ENCODE measurements at regions not wholly inside any gene's neighbourhood (a gene's known extent, or its start where the extent isn't known, plus 50 kb on each side); places are given as distances from the start of the nearest gene placed in this dataset.

DNA sequence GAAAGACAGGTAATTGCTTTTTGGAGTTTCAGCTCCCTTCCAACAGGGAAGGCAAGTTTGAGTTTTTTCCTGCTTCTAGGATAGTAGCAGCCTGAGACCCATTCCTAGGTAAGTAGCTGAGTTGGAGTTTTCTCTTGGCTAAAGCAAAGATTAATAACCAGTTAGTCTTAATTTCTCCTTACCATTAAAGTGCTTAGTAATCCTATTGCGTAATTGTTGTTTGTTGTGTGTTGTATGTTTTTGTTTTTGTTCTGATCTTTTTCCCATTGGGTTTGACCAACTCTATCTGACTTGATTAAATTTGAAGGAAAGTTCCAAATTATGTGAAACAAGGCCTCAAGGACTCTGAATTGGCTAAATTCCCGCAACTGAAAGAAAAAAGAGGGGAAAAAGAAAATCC, 83.5 kb downstream of the TBX22 start:
- DNase-seq = no peak
- no peak overlapping the region for H3K27ac ChIP-seq (ENCODE audit: low read depth in 1 of 2, low read length in 2 of 2)
- no peak overlapping the region for H3K4me3 ChIP-seq (ENCODE audit: low read length in 2 of 2)
- no peaks in the 10 kb centered on the region for H3K27me3 ChIP-seq (ENCODE audit: control insufficient read depth in 1 of 2, insufficient read depth in 2 of 2, low read length in 1 of 2)
- ATAC-seq (ENCODE audit: low FRiP score) = no peak
- H3K9me3 ChIP-seq (ENCODE audit: control insufficient read depth, low read length) = no peaks in the 10 kb centered on the region
- WGBS, 2 donors = 88 to 94% methylated on average over 2 of the region's 2 CpGs
- no peaks in the 10 kb centered on the region for H3K36me3 ChIP-seq (ENCODE audit: control insufficient read depth in 1 of 2, insufficient read depth in 2 of 2, low read length in 1 of 2)
- intact Hi-C loops (cut with DNase I) = no loop called here
- H3K4me1 ChIP-seq (ENCODE audit: control insufficient read depth in 1 of 2, insufficient read depth in 2 of 2, low read length in 2 of 2) = no peaks in the 10 kb centered on the region

DNA sequence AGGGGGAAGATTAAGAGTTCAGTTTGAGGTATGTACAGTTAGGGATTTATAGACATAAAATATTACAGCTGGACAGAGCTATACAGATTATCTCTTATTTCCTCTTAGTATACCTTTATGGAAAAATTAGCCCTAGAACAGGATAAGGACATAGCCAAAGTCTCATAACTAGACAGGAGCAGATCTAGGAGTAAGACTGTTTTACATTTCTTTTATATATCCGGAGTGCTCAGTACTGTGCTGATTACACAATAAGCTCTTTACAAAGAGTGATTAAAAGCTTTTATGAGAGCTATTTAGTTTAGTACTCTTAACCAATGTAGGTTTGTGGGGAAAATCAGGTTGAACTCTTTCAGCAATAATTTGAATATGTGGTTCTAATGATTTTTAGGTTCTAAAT, 105.8 kb downstream of the TBX22 start:
- no peak overlapping the region for H3K27ac ChIP-seq (ENCODE audit: low read depth in 1 of 2, low read length in 2 of 2)
- no peaks in the 10 kb centered on the region for H3K4me1 ChIP-seq (ENCODE audit: control insufficient read depth in 1 of 2, insufficient read depth in 2 of 2, low read length in 2 of 2)
- H3K27me3 ChIP-seq (ENCODE audit: control insufficient read depth in 1 of 2, insufficient read depth in 2 of 2, low read length in 1 of 2) = no peaks in the 10 kb centered on the region
- ATAC-seq (ENCODE audit: low FRiP score) (no peak), DNase-seq (no peak)
- no peaks in the 10 kb centered on the region for H3K9me3 ChIP-seq (ENCODE audit: control insufficient read depth, low read length)
- H3K4me3 ChIP-seq (ENCODE audit: low read length in 2 of 2) = no peak overlapping the region
- intact Hi-C loops (cut with DNase I) = no loop called here
- no peaks in the 10 kb centered on the region for H3K36me3 ChIP-seq (ENCODE audit: control insufficient read depth in 1 of 2, insufficient read depth in 2 of 2, low read length in 1 of 2)
- WGBS, 2 donors = 83 to 87% methylated on average over 1 of the region's 1 CpG

DNA sequence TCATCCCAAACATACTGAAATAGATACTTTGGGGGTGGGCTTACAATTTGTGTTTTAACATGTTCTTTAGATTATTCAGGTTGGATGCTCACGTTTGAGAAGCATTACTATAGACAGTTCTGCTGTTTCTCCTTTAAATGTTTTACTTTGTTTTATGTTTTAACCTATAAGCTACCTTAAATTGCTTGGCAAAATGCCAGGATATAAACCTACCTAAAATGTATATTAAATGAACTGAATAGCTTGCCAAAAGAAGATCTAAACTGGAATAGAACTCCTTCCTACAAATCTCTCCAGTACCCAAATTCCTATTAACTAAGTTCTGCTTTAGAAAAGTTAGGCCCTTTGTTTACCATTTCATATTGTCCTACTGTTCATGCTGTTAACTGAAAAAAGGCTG, 124.4 kb downstream of the TBX22 start:
- H3K27ac ChIP-seq (ENCODE audit: low read depth in 1 of 2, low read length in 2 of 2) = no peak overlapping the region
- no peaks in the 10 kb centered on the region for H3K27me3 ChIP-seq (ENCODE audit: control insufficient read depth in 1 of 2, insufficient read depth in 2 of 2, low read length in 1 of 2)
- no peak overlapping the region for H3K4me3 ChIP-seq (ENCODE audit: low read length in 2 of 2)
- WGBS, 2 donors = 53 to 83% methylated on average over 1 of the region's 1 CpG
- ATAC-seq (ENCODE audit: low FRiP score) (no peak), DNase-seq (no peak)
- no peaks in the 10 kb centered on the region for H3K4me1 ChIP-seq (ENCODE audit: control insufficient read depth in 1 of 2, insufficient read depth in 2 of 2, low read length in 2 of 2)
- H3K36me3 ChIP-seq (ENCODE audit: control insufficient read depth in 1 of 2, insufficient read depth in 2 of 2, low read length in 1 of 2) = no peaks in the 10 kb centered on the region
- no peaks in the 10 kb centered on the region for H3K9me3 ChIP-seq (ENCODE audit: control insufficient read depth, low read length)
- intact Hi-C loops (cut with DNase I) = no loop called here

DNA sequence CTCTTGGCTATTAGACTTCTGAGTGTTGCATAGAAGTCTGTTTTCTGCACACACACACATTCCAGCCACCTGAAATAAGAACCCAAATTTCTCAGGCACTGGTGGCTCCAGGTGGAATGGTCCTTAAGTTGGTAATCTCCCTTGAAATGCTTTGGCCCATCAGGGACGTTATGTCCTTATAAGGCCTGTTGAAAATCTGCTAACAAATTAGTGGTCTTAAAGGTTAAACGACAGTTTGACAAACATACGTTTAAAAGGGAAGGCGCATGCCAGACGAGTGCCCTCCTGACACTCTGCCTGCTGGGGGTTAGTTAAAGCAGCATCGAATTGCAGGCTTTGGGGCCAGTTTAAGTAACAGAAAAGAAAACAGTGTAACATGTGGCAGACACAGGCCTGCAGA, 125.0 kb downstream of the TBX22 start:
- ATAC-seq (ENCODE audit: low FRiP score) (no peak), DNase-seq (no peak)
- Histone ChIP-seq H3K4me1 (ENCODE audit: control insufficient read depth in 1 of 2, insufficient read depth in 2 of 2, low read length in 2 of 2) (no peaks in the 10 kb centered on the region), H3K27me3 (ENCODE audit: control insufficient read depth in 1 of 2, insufficient read depth in 2 of 2, low read length in 1 of 2) (no peaks in the 10 kb centered on the region), H3K27ac (ENCODE audit: low read depth in 1 of 2, low read length in 2 of 2) (no peak overlapping the region), H3K4me3 (ENCODE audit: low read length in 2 of 2) (no peak overlapping the region), H3K36me3 (ENCODE audit: control insufficient read depth in 1 of 2, insufficient read depth in 2 of 2, low read length in 1 of 2) (no peaks in the 10 kb centered on the region), H3K9me3 (ENCODE audit: control insufficient read depth, low read length) (no peaks in the 10 kb centered on the region)
- intact Hi-C loops (cut with DNase I) = no loop called here
- 31 to 36% methylated on average over 6 of the region's 6 CpGs for WGBS, 2 donors

DNA sequence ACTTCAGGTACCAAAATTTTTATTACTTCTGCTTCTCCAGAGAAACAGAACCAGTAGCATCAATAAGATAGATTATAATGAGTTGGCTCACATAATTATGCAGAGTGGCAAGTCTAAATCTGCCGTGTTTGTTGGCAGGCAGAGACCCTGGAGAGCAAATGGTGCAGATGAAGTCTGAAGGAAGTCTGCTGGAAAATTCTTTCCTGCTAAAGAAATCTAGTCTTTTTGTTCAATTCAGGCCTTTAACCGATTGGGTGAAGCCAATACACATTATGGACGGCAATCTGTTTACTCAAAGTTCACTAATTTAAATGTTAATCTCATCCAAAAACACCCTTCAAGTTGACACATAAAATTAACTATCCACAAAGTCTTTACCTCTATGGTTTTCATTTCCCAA, 156.0 kb downstream of the TBX22 start:
- ATAC-seq (ENCODE audit: low FRiP score) (no peak), DNase-seq (no peak)
- H3K9me3 ChIP-seq (ENCODE audit: control insufficient read depth, low read length) = no peaks in the 10 kb centered on the region
- no peaks in the 10 kb centered on the region for H3K36me3 ChIP-seq (ENCODE audit: control insufficient read depth in 1 of 2, insufficient read depth in 2 of 2, low read length in 1 of 2)
- H3K4me3 ChIP-seq (ENCODE audit: low read length in 2 of 2) = no peak overlapping the region
- no peaks in the 10 kb centered on the region for H3K4me1 ChIP-seq (ENCODE audit: control insufficient read depth in 1 of 2, insufficient read depth in 2 of 2, low read length in 2 of 2)
- intact Hi-C loops (cut with DNase I) = no loop called here
- no peak overlapping the region for H3K27ac ChIP-seq (ENCODE audit: low read depth in 1 of 2, low read length in 2 of 2)
- 47 to 69% methylated on average over 3 of the region's 3 CpGs for WGBS, 2 donors
- no peaks in the 10 kb centered on the region for H3K27me3 ChIP-seq (ENCODE audit: control insufficient read depth in 1 of 2, insufficient read depth in 2 of 2, low read length in 1 of 2)

DNA sequence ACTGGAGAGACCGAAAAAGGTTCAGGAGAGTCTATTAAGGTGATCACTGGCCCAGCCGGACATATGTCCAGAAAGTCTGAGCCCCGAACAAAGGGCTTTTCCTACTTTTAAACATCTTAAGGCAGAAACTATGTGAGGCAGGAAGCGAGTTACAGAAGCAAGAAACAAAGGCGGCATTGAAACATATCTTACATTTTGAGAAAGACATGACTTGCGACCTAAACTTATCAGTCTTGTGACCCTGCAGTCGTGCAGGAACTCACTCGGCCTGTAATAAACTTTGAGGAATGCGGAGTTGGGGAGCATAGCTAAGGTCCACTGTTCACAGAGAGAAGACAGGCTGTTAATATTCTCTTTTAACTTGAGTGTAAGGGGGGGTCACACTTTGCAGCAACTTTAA, 158.7 kb downstream of the TBX22 start:
- DNase-seq = no peak
- 68 to 70% methylated on average over 9 of the region's 9 CpGs for WGBS, 2 donors
- no peak for ATAC-seq (ENCODE audit: low FRiP score)

DNA sequence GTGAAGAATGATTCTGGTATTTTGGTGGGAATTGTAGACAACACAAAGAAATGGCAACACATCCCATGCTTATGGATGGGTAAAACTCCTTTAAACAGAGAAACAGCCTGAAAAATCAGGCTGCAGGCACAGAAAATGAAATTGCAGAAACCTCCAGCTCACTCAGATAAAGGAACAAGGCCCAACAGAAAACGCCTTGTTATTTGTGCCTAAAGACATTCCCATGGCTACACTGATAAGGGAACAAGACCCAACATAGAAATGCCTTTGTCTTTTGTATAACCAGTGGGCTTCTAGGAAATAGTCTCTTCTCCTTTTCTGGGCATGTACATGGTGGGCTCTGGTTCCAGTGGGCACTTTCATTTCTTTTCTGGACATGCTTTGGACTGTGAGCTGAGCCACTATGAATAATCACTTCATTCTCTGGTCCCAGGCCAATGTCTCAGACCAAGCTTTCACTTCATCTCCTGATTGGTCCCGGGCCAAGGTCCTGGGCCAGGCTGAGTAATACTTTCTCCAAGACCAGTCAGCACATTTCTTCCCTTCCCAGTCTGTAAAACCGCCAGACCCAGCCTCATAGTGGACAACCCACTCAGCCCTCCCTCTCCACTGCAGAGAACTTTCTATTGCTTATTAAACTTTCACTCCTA, 160.5 kb downstream of the TBX22 start:
- ATAC-seq (ENCODE audit: low FRiP score) (peak; percentile 63), DNase-seq (peak; percentile 86 to 87)
- Histone ChIP-seq H3K4me1 (ENCODE audit: control insufficient read depth in 1 of 2, insufficient read depth in 2 of 2, low read length in 2 of 2) (no peaks in the 10 kb centered on the region), H3K27me3 (ENCODE audit: control insufficient read depth in 1 of 2, insufficient read depth in 2 of 2, low read length in 1 of 2) (no peaks in the 10 kb centered on the region), H3K36me3 (ENCODE audit: control insufficient read depth in 1 of 2, insufficient read depth in 2 of 2, low read length in 1 of 2) (no peaks in the 10 kb centered on the region), H3K4me3 (ENCODE audit: low read length in 2 of 2) (no peak overlapping the region), H3K9me3 (ENCODE audit: control insufficient read depth, low read length) (no peaks in the 10 kb centered on the region), H3K27ac (ENCODE audit: low read depth in 1 of 2, low read length in 2 of 2) (no peak overlapping the region)
- WGBS, 2 donors = 8 to 18% methylated on average over 3 of the region's 3 CpGs
- intact Hi-C loops (cut with DNase I) = no loop called here

More for the DNA sequence above, 158.7 kb downstream of the TBX22 start:
- intact Hi-C loops (cut with DNase I) = no loop called here
- H3K36me3 ChIP-seq (ENCODE audit: control insufficient read depth in 1 of 2, insufficient read depth in 2 of 2, low read length in 1 of 2) = no peaks in the 10 kb centered on the region
- H3K27me3 ChIP-seq (ENCODE audit: control insufficient read depth in 1 of 2, insufficient read depth in 2 of 2, low read length in 1 of 2) = no peaks in the 10 kb centered on the region
- no peak overlapping the region for H3K27ac ChIP-seq (ENCODE audit: low read depth in 1 of 2, low read length in 2 of 2)
- H3K9me3 ChIP-seq (ENCODE audit: control insufficient read depth, low read length) = no peaks in the 10 kb centered on the region
- H3K4me1 ChIP-seq (ENCODE audit: control insufficient read depth in 1 of 2, insufficient read depth in 2 of 2, low read length in 2 of 2) = no peaks in the 10 kb centered on the region
- no peak overlapping the region for H3K4me3 ChIP-seq (ENCODE audit: low read length in 2 of 2)

GRCh38 chrX:80181079-80181478, 166.5 kb downstream of the TBX22 start:
- H3K9me3 ChIP-seq (ENCODE audit: control insufficient read depth, low read length) = no peaks in the 10 kb centered on the region
- intact Hi-C loops (cut with DNase I) = no loop called here
- DNase-seq (no peak), ATAC-seq (ENCODE audit: low FRiP score) (no peak)
- H3K4me3 ChIP-seq (ENCODE audit: low read length in 2 of 2) = no peak overlapping the region
- 24 to 28% methylated on average over 1 of the region's 1 CpG for WGBS, 2 donors
- H3K4me1 ChIP-seq (ENCODE audit: control insufficient read depth in 1 of 2, insufficient read depth in 2 of 2, low read length in 2 of 2) = no peaks in the 10 kb centered on the region
- H3K27ac ChIP-seq (ENCODE audit: low read depth in 1 of 2, low read length in 2 of 2) = no peak overlapping the region
- H3K36me3 ChIP-seq (ENCODE audit: control insufficient read depth in 1 of 2, insufficient read depth in 2 of 2, low read length in 1 of 2) = no peaks in the 10 kb centered on the region
- peaks cover 0 to 3% of the 10 kb centered on the region in 2 donors for H3K27me3 ChIP-seq (ENCODE audit: control insufficient read depth in 1 of 2, insufficient read depth in 2 of 2, low read length in 1 of 2)

GRCh38 chrX:80184854-80185253, 170.3 kb downstream of the TBX22 start:
- H3K27me3 ChIP-seq (ENCODE audit: control insufficient read depth in 1 of 2, insufficient read depth in 2 of 2, low read length in 1 of 2) = peaks cover 0 to 3% of the 10 kb centered on the region in 2 donors
- intact Hi-C loops (cut with DNase I) = no loop called here
- 50 to 74% methylated on average over 2 of the region's 2 CpGs for WGBS, 2 donors
- no peaks in the 10 kb centered on the region for H3K4me1 ChIP-seq (ENCODE audit: control insufficient read depth in 1 of 2, insufficient read depth in 2 of 2, low read length in 2 of 2)
- ATAC-seq (ENCODE audit: low FRiP score) = no peak
- H3K27ac ChIP-seq (ENCODE audit: low read depth in 1 of 2, low read length in 2 of 2) = no peak overlapping the region
- H3K4me3 ChIP-seq (ENCODE audit: low read length in 2 of 2) = no peak overlapping the region
- DNase-seq = no peak
- H3K9me3 ChIP-seq (ENCODE audit: control insufficient read depth, low read length) = no peaks in the 10 kb centered on the region
- H3K36me3 ChIP-seq (ENCODE audit: control insufficient read depth in 1 of 2, insufficient read depth in 2 of 2, low read length in 1 of 2) = no peaks in the 10 kb centered on the region

Data from aorta (tissue), 5 donors.